Prostate gland (tissue), 2 donors: ENCODE measurements at regions not wholly inside any gene's neighbourhood (a gene's known extent, or its start where the extent isn't known, plus 50 kb on each side); places are given as distances from the start of the nearest gene placed in this dataset.

Source experiments
- DNase-seq: peaks from one replicate; pipeline ENCODE4 v3.0.0-alpha.2; 2019; ENCODE audit warnings: low spot score
- H3K27ac ChIP-seq, 2 donors: fragments of 200-600 bp; sonication (generic); 2 replicates each; pipeline ENCODE4 v1.5.1; 2017 to 2019
- H3K27me3 ChIP-seq: fragments of 200-600 bp; sonication (generic); replicated peaks from 2 replicates; pipeline ENCODE4 v1.5.1; 2019; ENCODE audit not compliant: insufficient read depth
- H3K36me3 ChIP-seq, 2 donors: fragments of 200-600 bp; sonication (generic); 1 replicate in 1 of 2; 2 replicates in 1 of 2; pipeline versions ENCODE4 v1.5.1 to v1.8.1; 2017 to 2019
- H3K4me1 ChIP-seq: fragments of 200-600 bp; sonication (generic); replicated peaks from 2 replicates; pipeline ENCODE4 v1.5.1; 2019
- H3K4me3 ChIP-seq, 2 donors: fragments of 200-600 bp; sonication (generic); 2 replicates each; pipeline ENCODE4 v1.5.1; 2017 to 2019
- H3K9me3 ChIP-seq: fragments of 200-600 bp; sonication (generic); 2 replicates; pipeline ENCODE4 v1.5.1; 2017
- CTCF ChIP-seq, 4 experiments: fragments of 200-600 bp in 2 of 4; fragments of 450-650 bp in 2 of 4; sonication (generic) in 2 of 4; IDR thresholded peaks; 1 replicate in 3 of 4; 2 replicates in 1 of 4; pipeline ENCODE4 v1.5.1; 2016 to 2019; ENCODE audit warnings: antibody characterized with exemption in 4 of 4, mild to moderate bottlenecking in 2 of 4, moderate library complexity in 2 of 4
- POLR2A ChIP-seq: fragments of 450-650 bp; IDR thresholded peaks from one replicate; pipeline ENCODE4 v1.6.1; 2016; ENCODE audit warnings: antibody characterized with exemption, mild to moderate bottlenecking
- POLR2AphosphoS5 ChIP-seq: sonication (generic); formaldehyde crosslinking; IDR thresholded peaks from one replicate; pipeline ENCODE4 v1.6.1; 2017; ENCODE audit warnings: antibody characterized with exemption
- WGBS: methylation state at CpG from one replicate; pipeline ENCODE4 v1.1.5; 2018; 5-methylcytosine and 5-hydroxymethylcytosine counted together
- intact Hi-C: fragments of 100-400 bp; cut with DNase I; formaldehyde crosslinking; loops from one replicate; pipeline ENCODE4 v1.14.2; 2022

- no peaks in the 10 kb centered on the region for H3K27me3 ChIP-seq
- no peaks in the 10 kb centered on the region for H3K9me3 ChIP-seq
- 84% methylated on average over 3 of the region's 3 CpGs for WGBS
- H3K4me3 ChIP-seq, result no peak overlapping the region
- no peak for DNase-seq
- TF ChIP-seq POLR2AphosphoS5, result no peak
- no peak for TF ChIP-seq CTCF (IDR thresholded peaks at IDR 0.05)
- H3K36me3 ChIP-seq, result no peaks in the 10 kb centered on the region
- H3K4me1 ChIP-seq, result no peaks in the 10 kb centered on the region
- H3K27ac ChIP-seq, result no peak overlapping the region
- intact Hi-C loops, result no loop called here
These were observed 344.6 kb upstream of the C11orf87 start for GRCh38 chr11:109077291-109077920.

- intact Hi-C loops, result no loop called here
- no peaks in the 10 kb centered on the region for H3K9me3 ChIP-seq
- H3K27me3 ChIP-seq, result no peaks in the 10 kb centered on the region
- no peaks in the 10 kb centered on the region for H3K4me1 ChIP-seq
- no peak overlapping the region for H3K4me3 ChIP-seq
- no peak for DNase-seq
- no peak overlapping the region for H3K27ac ChIP-seq
- H3K36me3 ChIP-seq, result no peaks in the 10 kb centered on the region
- 68% methylated on average over 5 of the region's 5 CpGs for WGBS
- no peak for TF ChIP-seq CTCF (IDR thresholded peaks at IDR 0.05)
- TF ChIP-seq POLR2A, result no peak
- no peak for TF ChIP-seq POLR2AphosphoS5
These were observed 336.1 kb upstream of the C11orf87 start for GRCh38 chr11:109085708-109086373.

DNA sequence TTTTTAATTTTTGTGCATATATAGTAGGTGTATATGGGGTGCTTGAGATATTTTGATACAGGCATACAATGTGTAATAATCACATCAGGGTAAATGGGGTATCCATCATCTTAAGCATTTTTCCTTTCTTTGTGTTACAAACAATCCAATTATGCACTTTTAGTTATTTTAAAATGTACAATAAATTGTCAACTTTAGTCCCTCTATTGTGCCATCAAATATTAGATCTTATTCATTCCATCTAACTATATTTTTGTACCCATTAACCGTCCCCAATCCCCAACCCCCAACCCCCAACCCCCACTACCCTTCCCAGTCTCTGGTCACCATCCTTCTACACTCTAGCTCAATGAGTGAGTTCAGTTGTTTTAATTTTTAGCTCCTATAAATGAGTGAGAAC lies 335.1 kb upstream of the C11orf87 start:
- no peak overlapping the region for H3K27ac ChIP-seq
- H3K27me3 ChIP-seq, result no peaks in the 10 kb centered on the region
- H3K9me3 ChIP-seq, result no peaks in the 10 kb centered on the region
- intact Hi-C loops, result no loop called here
- WGBS, result 90% methylated on average over 1 of the region's 1 CpG
- DNase-seq, result no peak
- no peaks in the 10 kb centered on the region for H3K4me1 ChIP-seq
- no peaks in the 10 kb centered on the region for H3K36me3 ChIP-seq
- no peak overlapping the region for H3K4me3 ChIP-seq
- TF ChIP-seq CTCF (IDR thresholded peaks at IDR 0.05), result no peak

- H3K4me3 ChIP-seq, result no peak overlapping the region
- no peaks in the 10 kb centered on the region for H3K4me1 ChIP-seq
- H3K36me3 ChIP-seq, result no peaks in the 10 kb centered on the region
- H3K27me3 ChIP-seq, result no peaks in the 10 kb centered on the region
- no peak overlapping the region for H3K27ac ChIP-seq
- intact Hi-C loops, result no loop called here
- no peak for DNase-seq
- no peak for TF ChIP-seq CTCF (IDR thresholded peaks at IDR 0.05)
- TF ChIP-seq POLR2AphosphoS5, result no peak
- no peak for TF ChIP-seq POLR2A
- H3K9me3 ChIP-seq, result no peaks in the 10 kb centered on the region
- WGBS, result 76% methylated on average over 2 of the region's 2 CpGs
These were observed 333.9 kb upstream of the C11orf87 start for GRCh38 chr11:109088086-109088485.

DNA sequence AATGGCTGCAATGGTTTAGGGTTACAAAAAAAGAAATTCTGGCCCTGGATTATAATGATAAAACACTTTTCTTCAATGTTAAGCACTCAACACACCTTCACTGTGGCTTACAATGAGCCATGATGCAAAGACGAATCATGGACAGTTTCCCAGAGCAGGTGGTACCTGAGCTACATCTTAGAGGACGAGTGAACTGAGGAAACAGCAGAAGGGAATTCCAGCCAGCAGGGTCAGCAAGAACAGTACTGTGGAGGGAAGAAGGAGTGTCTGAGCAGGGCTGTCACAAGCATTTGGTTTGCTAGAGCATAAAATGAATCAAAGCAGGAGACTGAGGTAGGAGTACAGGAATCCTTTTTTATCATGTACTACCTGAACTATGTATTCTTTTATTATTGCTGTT lies 332.8 kb upstream of the C11orf87 start:
- Histone ChIP-seq H3K27me3 (no peaks in the 10 kb centered on the region), H3K4me1 (no peaks in the 10 kb centered on the region), H3K27ac (no peak overlapping the region), H3K4me3 (no peak overlapping the region), H3K36me3 (no peaks in the 10 kb centered on the region), H3K9me3 (no peaks in the 10 kb centered on the region)
- no peak for DNase-seq
- WGBS, result 74% methylated on average over 2 of the region's 2 CpGs
- TF ChIP-seq POLR2A (no peak), CTCF (IDR thresholded peaks at IDR 0.05) (no peak), POLR2AphosphoS5 (no peak)
- intact Hi-C loops, result no loop called here
